ENCODE measurements at regions not wholly inside any gene's neighbourhood (a gene's known extent, or its start where the extent isn't known, plus 50 kb on each side); places are given as distances from the start of the nearest gene placed in this dataset.

- POLR2A ChIA-PET, result no interaction called here
- TF ChIP-seq ELF4 (IDR thresholded peaks at IDR 0.05) (no peak), CTBP1 (IDR thresholded peaks at IDR 0.05; ENCODE audit: borderline replicate concordance) (no peak), NFRKB (IDR thresholded peaks at IDR 0.05) (no peak), SP1 (IDR thresholded peaks at IDR 0.05) (no peak), LEF1 (IDR thresholded peaks at IDR 0.05; ENCODE audit: borderline replicate concordance) (no peak), FOXA1 (IDR thresholded peaks at IDR 0.05) (no peak), FOXM1 (IDR thresholded peaks at IDR 0.05; ENCODE audit: borderline replicate concordance) (no peak)
- CTCF ChIA-PET, result no interaction called here
- DNase-seq (ENCODE audit: extremely low spot score), result no peak
Observed at GRCh38 chr5:3006526-3006925, 255.0 kb upstream of the IRX2 start.

DNA sequence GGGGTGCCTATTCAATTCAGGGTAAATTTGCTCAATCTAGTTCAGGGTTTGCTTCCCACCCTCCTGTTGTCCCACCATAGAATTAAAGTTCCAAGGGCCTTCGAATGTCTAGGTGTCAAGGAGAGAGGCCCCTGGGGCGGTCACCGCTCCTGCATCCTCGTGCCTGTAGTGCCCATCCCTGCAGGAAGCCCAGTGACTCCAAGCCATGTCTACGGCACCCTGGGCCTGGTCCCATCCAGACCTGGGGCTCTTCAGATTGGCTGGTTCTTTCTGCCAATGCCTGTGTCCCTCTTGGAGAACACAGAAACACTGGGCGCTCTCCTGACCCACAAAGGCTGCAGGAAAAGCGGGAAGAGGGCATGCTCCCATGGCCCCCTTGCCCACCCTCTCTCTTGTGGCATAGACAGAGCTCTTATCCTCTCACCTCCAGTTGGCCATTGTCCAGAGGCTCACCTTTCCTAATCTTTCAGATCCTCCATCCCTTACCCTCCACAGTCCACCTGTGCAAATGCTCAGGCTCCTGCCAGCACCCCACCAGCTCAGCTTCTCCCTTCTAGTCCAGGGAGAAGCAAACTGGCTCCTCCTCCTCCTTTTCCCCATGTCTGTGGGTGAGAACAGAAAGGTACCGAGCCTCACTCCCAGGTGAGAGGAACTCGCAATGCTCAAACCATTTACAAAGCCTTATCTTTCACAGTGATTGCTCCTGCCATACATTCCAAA, 253.0 kb upstream of the IRX2 start:
- ChIA-PET POLR2A (no interaction called here), CTCF (no interaction called here)
- no peak for TF ChIP-seq LEF1 (IDR thresholded peaks at IDR 0.05; ENCODE audit: borderline replicate concordance)
- TF ChIP-seq FOXK2 (IDR thresholded peaks at IDR 0.05), result no peak
- no peak for TF ChIP-seq ZNF384 (IDR thresholded peaks at IDR 0.05)
- DNase-seq (ENCODE audit: extremely low spot score), result no peak

- ChIA-PET POLR2A (no interaction called here), CTCF (no interaction called here)
- DNase-seq (ENCODE audit: extremely low spot score), result no peak
- no peak for TF ChIP-seq L3MBTL2 (conservative IDR thresholded peaks at IDR 0.05)
- TF ChIP-seq BHLHE40 (IDR thresholded peaks at IDR 0.05; ENCODE audit: borderline replicate concordance), result no peak
- no peak for TF ChIP-seq SP1 (IDR thresholded peaks at IDR 0.05)
- no peak for TF ChIP-seq CTBP1 (IDR thresholded peaks at IDR 0.05; ENCODE audit: borderline replicate concordance)
- no peak for TF ChIP-seq TARDBP (IDR thresholded peaks at IDR 0.05)
- no peak for TF ChIP-seq SUZ12 (IDR thresholded peaks at IDR 0.05)
- TF ChIP-seq ARNT (IDR thresholded peaks at IDR 0.05), result no peak
- no peak for TF ChIP-seq FOXM1 (IDR thresholded peaks at IDR 0.05; ENCODE audit: borderline replicate concordance)
- TF ChIP-seq LEF1 (IDR thresholded peaks at IDR 0.05; ENCODE audit: borderline replicate concordance), result no peak
- TF ChIP-seq NFRKB (IDR thresholded peaks at IDR 0.05), result no peak
- no peak for TF ChIP-seq FOXA1 (IDR thresholded peaks at IDR 0.05)
- TF ChIP-seq HDGF (IDR thresholded peaks at IDR 0.05; ENCODE audit: borderline replicate concordance), result no peak
- no peak for TF ChIP-seq ZNF384 (IDR thresholded peaks at IDR 0.05)
- no peak for TF ChIP-seq FOXK2 (IDR thresholded peaks at IDR 0.05)
- TF ChIP-seq, protein P1, sequence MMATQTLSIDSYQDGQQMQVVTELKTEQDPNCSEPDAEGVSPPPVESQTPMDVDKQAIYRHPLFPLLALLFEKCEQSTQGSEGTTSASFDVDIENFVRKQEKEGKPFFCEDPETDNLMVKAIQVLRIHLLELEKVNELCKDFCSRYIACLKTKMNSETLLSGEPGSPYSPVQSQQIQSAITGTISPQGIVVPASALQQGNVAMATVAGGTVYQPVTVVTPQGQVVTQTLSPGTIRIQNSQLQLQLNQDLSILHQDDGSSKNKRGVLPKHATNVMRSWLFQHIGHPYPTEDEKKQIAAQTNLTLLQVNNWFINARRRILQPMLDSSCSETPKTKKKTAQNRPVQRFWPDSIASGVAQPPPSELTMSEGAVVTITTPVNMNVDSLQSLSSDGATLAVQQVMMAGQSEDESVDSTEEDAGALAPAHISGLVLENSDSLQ (IDR thresholded peaks at IDR 0.05), result no peak
- no peak for TF ChIP-seq ELF4 (IDR thresholded peaks at IDR 0.05)
Observed at GRCh38 chr5:3002230-3002629, 250.8 kb upstream of the IRX2 start.

- POLR2A ChIA-PET, result no interaction called here
- DNase-seq (ENCODE audit: extremely low spot score), result no peak
- CTCF ChIA-PET, result no interaction called here
- TF ChIP-seq ZNF384 (IDR thresholded peaks at IDR 0.05) (no peak), SUZ12 (IDR thresholded peaks at IDR 0.05) (no peak), LEF1 (IDR thresholded peaks at IDR 0.05; ENCODE audit: borderline replicate concordance) (no peak), CTBP1 (IDR thresholded peaks at IDR 0.05; ENCODE audit: borderline replicate concordance) (no peak), BHLHE40 (IDR thresholded peaks at IDR 0.05; ENCODE audit: borderline replicate concordance) (no peak)
Observed at GRCh38 chr5:3000631-3001030, 249.2 kb upstream of the IRX2 start.

DNA sequence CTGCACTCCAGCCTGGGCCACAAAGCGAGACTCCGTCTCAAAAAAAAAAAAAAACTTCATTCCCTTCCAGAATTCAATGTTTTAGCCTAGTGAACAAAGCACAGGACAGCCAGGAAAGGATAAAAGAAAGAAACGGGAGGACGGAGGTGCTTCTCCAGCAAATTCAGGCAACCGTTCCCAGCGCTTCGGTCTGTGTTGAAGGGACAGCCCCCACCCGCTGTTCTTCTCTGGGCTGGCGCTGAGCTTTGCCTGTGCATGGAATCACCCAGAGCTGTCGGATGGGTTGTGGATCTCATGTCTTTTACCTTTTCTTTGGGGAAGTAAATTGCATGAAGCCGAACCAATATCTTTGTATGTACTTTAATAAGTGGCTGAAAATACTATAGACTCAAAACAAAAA, 248.4 kb upstream of the IRX2 start:
- ChIA-PET CTCF (no interaction called here), POLR2A (no interaction called here)
- no peak for TF ChIP-seq FOXK2 (IDR thresholded peaks at IDR 0.05)
- TF ChIP-seq, protein P1 (IDR thresholded peaks at IDR 0.05), result no peak
- TF ChIP-seq SUZ12 (IDR thresholded peaks at IDR 0.05), result no peak
- TF ChIP-seq HDGF (IDR thresholded peaks at IDR 0.05; ENCODE audit: borderline replicate concordance), result no peak
- TF ChIP-seq TARDBP (IDR thresholded peaks at IDR 0.05), result no peak
- TF ChIP-seq FOXM1 (IDR thresholded peaks at IDR 0.05; ENCODE audit: borderline replicate concordance), result no peak
- TF ChIP-seq ZNF384 (IDR thresholded peaks at IDR 0.05), result no peak
- no peak for TF ChIP-seq NFRKB (IDR thresholded peaks at IDR 0.05)
- TF ChIP-seq FOXA1 (IDR thresholded peaks at IDR 0.05), result no peak
- no peak for TF ChIP-seq ELF4 (IDR thresholded peaks at IDR 0.05)
- TF ChIP-seq L3MBTL2 (conservative IDR thresholded peaks at IDR 0.05), result no peak
- no peak for TF ChIP-seq SP1 (IDR thresholded peaks at IDR 0.05)
- TF ChIP-seq LEF1 (IDR thresholded peaks at IDR 0.05; ENCODE audit: borderline replicate concordance), result no peak
- TF ChIP-seq ARNT (IDR thresholded peaks at IDR 0.05), result no peak
- DNase-seq (ENCODE audit: extremely low spot score), result no peak

DNA sequence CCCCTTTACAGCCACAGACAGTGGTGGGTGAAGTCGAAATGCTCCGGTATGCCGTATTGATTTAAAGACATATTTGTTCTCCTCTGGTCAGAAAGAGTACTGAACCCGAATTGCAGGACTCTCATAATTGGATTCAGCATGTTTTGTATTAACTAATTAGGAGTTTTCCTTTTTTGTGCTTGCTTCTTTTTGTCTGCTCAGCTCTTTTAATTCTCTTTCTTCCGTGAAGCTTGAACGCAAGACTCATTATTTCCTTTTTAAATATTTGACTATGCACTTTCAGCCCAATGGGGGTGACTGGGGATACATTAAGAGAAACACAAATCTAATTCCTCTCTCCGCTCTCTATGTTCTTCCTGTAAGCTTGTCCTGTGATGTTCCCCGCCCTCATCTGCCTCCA, 246.6 kb upstream of the IRX2 start:
- no peak for TF ChIP-seq HDGF (IDR thresholded peaks at IDR 0.05; ENCODE audit: borderline replicate concordance)
- no peak for TF ChIP-seq ARNT (IDR thresholded peaks at IDR 0.05)
- TF ChIP-seq CTBP1 (IDR thresholded peaks at IDR 0.05; ENCODE audit: borderline replicate concordance), result no peak
- no peak for TF ChIP-seq NFRKB (IDR thresholded peaks at IDR 0.05)
- TF ChIP-seq FOXM1 (IDR thresholded peaks at IDR 0.05; ENCODE audit: borderline replicate concordance), result no peak
- no peak for TF ChIP-seq TARDBP (IDR thresholded peaks at IDR 0.05)
- TF ChIP-seq, protein P1 (IDR thresholded peaks at IDR 0.05), result no peak
- TF ChIP-seq FOXK2 (IDR thresholded peaks at IDR 0.05), result no peak
- TF ChIP-seq FOXA1 (IDR thresholded peaks at IDR 0.05), result no peak
- TF ChIP-seq L3MBTL2 (conservative IDR thresholded peaks at IDR 0.05), result no peak
- no peak for TF ChIP-seq BHLHE40 (IDR thresholded peaks at IDR 0.05; ENCODE audit: borderline replicate concordance)
- CTCF ChIA-PET, result no interaction called here
- POLR2A ChIA-PET, result no interaction called here
- DNase-seq (ENCODE audit: extremely low spot score), result no peak

All from HEK293T (cell line).